NT2/D1 (cell line): ENCODE measurements at regions not wholly inside any gene's neighbourhood (a gene's known extent, or its start where the extent isn't known, plus 50 kb on each side); places are given as distances from the start of the nearest gene placed in this dataset.

Source experiments
- DNase-seq: peaks from one replicate; pipeline ENCODE4 v3.0.0-alpha.2; 2011; ENCODE audit warnings: low read depth, low spot score
- H3K27me3 ChIP-seq: 2 replicates; pipeline ENCODE4 v1.6.0; 2011; ENCODE audit warnings: mild to moderate bottlenecking; ENCODE audit not compliant: insufficient read length, insufficient read depth
- H3K36me3 ChIP-seq: 2 replicates; pipeline ENCODE4 v1.6.1; 2011; ENCODE audit warnings: mild to moderate bottlenecking, low read length, mixed read lengths; ENCODE audit not compliant: insufficient read depth, insufficient read length
- H3K4me1 ChIP-seq: 2 replicates; pipeline ENCODE4 v1.5.1; 2011; ENCODE audit not compliant: insufficient read depth, insufficient read length
- H3K4me3 ChIP-seq: 2 replicates; pipeline ENCODE4 v1.5.1; 2011; ENCODE audit warnings: low read depth; ENCODE audit not compliant: insufficient read length
- H3K9ac ChIP-seq: 2 replicates; pipeline ENCODE4 v1.6.0; 2011; ENCODE audit warnings: low read depth; ENCODE audit not compliant: insufficient read length
- H3K9me3 ChIP-seq: 2 replicates; pipeline ENCODE4 v1.5.1; 2011; ENCODE audit warnings: mild to moderate bottlenecking, low read length; ENCODE audit not compliant: insufficient read depth
- SUZ12 ChIP-seq: IDR thresholded peaks from 2 replicates; pipeline ENCODE4 v1.6.1; 2011; ENCODE audit not compliant: insufficient read length, insufficient read depth; ENCODE audit errors: extremely low read depth
- YY1 ChIP-seq: IDR thresholded peaks from 2 replicates; pipeline ENCODE4 v1.6.1; 2011; ENCODE audit not compliant: insufficient read length, insufficient read depth
- ZNF274 ChIP-seq: IDR thresholded peaks from 2 replicates; pipeline ENCODE4 v1.6.1; 2011; ENCODE audit warnings: mild to moderate bottlenecking, low read depth, low read length

DNA sequence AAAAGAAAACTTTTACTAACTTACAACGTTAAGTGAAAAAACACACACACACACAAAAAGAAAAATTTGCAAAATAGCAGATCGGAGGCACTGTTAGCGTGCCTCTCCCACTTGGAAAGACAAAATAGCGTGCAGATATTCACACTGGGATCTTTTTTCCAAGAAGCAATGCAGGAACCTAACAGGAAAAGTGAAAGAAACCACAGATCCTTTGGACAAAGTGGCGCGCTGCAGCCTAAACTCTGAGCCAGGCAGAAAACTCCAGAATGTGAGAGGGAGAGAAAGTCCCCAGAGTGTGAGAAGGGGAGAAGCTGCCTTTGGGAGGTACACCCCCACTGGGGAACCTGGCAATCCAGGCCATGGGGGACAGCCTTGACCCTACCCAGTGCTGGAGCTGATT, 70.7 kb upstream of the SERPINE2 start:
- H3K27me3 ChIP-seq: no peaks in the 10 kb centered on the region
- DNase-seq: no peak
- H3K36me3 ChIP-seq: no peaks in the 10 kb centered on the region
- no peak overlapping the region for H3K4me3 ChIP-seq
- peaks cover 3% of the 10 kb centered on the region for H3K4me1 ChIP-seq
- H3K9ac ChIP-seq: no peak overlapping the region
- TF ChIP-seq ZNF274 (no peak), SUZ12 (no peak), YY1 (no peak)
- peaks cover 6% of the 10 kb centered on the region; the same call in 1 of the 2 replicates for H3K9me3 ChIP-seq

DNA sequence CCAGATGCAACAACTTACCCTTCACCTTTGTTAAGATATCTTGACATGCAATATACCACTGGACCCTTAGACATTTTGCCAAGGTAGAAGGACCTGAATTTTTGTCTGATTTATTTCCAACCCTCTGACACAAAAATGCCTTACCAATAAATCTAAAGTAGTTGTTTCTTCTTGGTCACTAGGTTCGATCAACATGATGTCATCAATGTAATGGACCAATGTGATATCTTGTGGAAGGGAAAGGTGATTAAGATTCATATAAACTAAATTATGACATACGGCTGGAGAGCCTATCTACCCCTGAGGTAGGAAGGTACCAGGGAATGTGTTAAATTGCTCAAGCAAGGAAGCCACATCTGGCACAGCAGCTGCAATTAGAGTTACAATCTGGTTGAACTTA, 67.7 kb upstream of the SERPINE2 start:
- H3K4me3 ChIP-seq: no peak overlapping the region
- peaks cover 3% of the 10 kb centered on the region for H3K4me1 ChIP-seq
- no peak for DNase-seq
- H3K36me3 ChIP-seq: no peaks in the 10 kb centered on the region
- H3K9ac ChIP-seq: no peak overlapping the region
- no peaks in the 10 kb centered on the region for H3K27me3 ChIP-seq
- H3K9me3 ChIP-seq: no peaks in the 10 kb centered on the region
- TF ChIP-seq SUZ12 (no peak), YY1 (no peak), ZNF274 (no peak)

DNA sequence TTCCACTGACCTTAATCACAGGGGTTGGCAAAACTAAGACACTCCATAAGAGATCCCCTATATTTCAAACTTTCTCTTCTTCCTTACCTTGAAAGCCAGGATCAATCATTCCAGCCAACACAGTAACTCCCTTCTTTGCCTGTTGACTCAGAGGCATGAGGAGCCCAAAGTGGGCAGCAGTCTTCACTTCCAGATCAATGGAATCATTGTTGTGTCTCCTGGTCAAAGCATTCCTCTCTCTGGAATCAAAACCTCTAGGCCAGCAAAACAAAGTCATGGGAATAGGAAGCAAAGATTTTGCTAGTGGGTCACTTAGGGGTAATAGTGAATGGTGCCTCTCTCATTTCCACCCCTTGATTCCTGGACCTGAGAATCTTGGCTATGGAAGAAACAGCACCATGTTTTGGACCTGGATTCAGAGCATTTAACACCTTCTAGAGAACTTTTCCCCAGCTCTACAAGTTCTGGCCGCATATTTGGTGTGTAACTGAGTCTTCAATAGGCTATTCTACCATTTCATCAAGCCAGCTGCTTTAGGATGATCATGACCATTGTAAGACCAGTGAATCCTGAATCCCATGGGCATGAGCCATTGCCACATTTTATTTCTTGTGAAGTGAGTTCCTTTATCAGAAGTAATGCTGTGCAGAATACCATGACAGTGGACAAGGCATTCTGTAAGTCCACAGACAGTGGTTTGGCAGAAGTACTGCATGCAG, 65.7 kb upstream of the SERPINE2 start:
- no peaks in the 10 kb centered on the region for H3K9me3 ChIP-seq
- H3K27me3 ChIP-seq: no peaks in the 10 kb centered on the region
- H3K4me3 ChIP-seq: no peak overlapping the region
- H3K4me1 ChIP-seq: no peaks in the 10 kb centered on the region
- no peak for DNase-seq
- TF ChIP-seq ZNF274: no peak
- no peaks in the 10 kb centered on the region for H3K36me3 ChIP-seq
- H3K9ac ChIP-seq: no peak overlapping the region

DNA sequence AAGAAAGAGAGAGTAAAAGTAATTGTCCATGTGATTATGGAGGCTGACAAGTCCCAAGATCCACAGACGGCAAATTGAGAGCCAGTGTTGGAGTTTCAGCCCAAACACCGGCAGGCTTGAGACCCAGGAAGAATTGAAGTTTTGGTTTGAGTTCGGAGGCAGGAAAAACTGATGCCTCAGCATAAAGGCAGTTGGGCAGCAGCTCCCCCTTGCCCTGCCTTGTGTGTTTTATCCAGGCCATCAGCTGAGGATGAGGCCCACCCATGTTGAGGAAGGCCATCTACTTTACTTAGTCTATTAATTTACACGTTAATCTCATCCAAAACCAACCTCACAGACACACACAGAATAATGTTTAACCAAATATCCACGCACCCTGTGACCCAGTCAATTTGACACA, 64.6 kb upstream of the SERPINE2 start:
- Histone ChIP-seq H3K9ac (no peak overlapping the region), H3K4me1 (no peaks in the 10 kb centered on the region), H3K36me3 (no peaks in the 10 kb centered on the region), H3K4me3 (no peak overlapping the region), H3K27me3 (no peaks in the 10 kb centered on the region), H3K9me3 (no peaks in the 10 kb centered on the region)
- DNase-seq: no peak
- TF ChIP-seq SUZ12 (no peak), YY1 (no peak), ZNF274 (no peak)

DNA sequence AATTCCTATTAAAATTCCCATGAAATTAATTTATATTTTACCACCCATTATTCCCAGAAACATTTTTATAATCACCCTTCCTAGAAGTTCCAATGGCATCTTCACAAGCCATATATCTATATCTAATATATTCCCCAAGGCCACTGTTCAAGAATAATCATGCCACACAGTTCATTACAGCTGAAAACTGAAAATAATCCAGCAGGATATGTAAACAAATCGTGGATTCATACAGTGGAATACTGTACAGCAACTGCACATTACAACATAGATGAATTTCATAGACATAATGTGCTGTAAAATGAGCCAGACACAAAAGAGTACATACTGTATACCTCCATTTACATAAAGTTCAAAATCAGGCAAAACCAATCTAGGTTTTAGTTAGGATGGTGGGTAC, 63.9 kb upstream of the SERPINE2 start:
- no peak for DNase-seq

DNA sequence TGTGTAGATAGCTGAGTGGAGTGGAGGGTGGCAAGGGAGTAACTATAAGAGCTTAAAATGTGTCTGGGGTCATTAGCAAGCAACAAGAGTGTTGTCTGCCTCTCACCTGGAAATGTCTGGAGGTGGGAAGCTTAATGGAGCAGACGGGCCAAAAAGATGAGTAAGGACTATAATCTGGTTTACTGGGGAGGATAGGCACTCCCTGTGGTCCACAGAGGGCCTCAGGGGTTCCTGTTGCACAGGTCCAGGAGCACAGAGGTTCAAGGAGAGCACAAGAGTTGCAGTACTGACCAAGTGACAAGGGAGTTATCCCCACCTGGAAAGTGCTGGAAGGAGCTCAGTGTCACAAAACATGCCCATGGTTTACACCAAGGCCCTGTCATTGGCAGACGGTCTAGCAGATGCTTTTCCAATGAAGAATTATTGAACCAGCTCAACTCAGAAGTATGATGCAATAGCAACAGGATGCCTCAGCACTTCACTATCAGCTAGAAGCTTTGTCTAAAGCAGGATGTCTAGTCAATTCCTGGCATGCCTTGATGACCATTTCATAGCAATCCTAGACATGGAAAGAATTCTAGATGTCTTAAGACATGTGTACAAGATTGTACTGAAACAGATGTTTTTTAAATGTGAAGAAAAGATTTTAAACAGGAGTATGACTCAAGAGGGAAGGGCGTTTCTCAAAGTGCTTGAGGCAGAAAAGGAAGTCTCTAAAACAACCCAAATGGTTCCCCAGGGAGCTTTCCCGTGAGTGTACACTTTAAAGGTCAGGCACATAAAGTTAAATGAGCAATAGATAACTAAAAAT, 62.9 kb upstream of the SERPINE2 start:
- no peak for DNase-seq
- no peak overlapping the region for H3K9ac ChIP-seq
- H3K36me3 ChIP-seq: no peaks in the 10 kb centered on the region
- no peaks in the 10 kb centered on the region for H3K4me1 ChIP-seq
- TF ChIP-seq SUZ12 (no peak), ZNF274 (no peak), YY1 (no peak)
- no peaks in the 10 kb centered on the region for H3K27me3 ChIP-seq
- no peaks in the 10 kb centered on the region for H3K9me3 ChIP-seq
- H3K4me3 ChIP-seq: no peak overlapping the region

More for the DNA sequence above, 63.9 kb upstream of the SERPINE2 start:
- TF ChIP-seq YY1 (no peak), ZNF274 (no peak), SUZ12 (no peak)
- no peak overlapping the region for H3K9ac ChIP-seq
- H3K36me3 ChIP-seq: no peaks in the 10 kb centered on the region
- no peak overlapping the region for H3K4me3 ChIP-seq
- no peaks in the 10 kb centered on the region for H3K4me1 ChIP-seq
- H3K27me3 ChIP-seq: no peaks in the 10 kb centered on the region
- H3K9me3 ChIP-seq: no peaks in the 10 kb centered on the region

DNA sequence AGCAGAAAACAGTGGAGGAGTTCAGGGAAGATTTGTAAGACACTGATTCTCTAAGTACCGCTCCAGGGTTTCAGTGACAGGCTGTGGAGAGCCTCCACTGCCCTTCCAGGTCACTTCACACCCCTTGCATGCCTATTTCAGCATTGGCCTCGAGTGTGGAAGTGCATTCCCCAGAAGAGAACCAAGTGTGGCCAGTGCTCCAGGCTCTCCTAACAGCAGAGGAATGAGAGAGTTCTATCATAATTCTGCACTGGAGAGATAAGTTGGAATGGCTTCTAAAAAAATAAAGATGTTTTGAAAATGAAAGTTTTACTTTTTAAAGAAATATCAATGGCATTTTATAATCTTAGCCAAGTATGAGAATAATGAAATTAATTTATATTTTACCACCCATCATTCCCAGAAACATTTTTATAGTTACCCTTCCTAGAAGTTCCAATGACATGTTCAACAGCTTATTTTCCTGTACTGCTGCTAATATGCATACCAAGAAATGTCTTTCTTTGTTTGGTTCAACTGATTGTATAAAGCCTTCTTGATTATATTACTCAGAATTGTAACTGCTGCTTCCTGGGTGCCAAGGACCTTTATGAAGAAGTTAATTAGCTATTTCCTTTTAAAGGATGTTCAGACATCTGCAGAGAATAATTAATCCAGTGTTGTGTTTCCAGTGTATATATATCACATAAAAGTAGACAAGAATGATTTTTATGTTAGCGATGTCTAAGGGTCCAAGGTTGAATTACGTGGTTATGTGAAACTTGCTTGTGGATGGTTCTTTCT, 61.0 kb upstream of the SERPINE2 start:
- H3K9me3 ChIP-seq: no peaks in the 10 kb centered on the region

More for the DNA sequence above, 61.0 kb upstream of the SERPINE2 start:
- Histone ChIP-seq H3K36me3 (no peaks in the 10 kb centered on the region), H3K9ac (no peak overlapping the region), H3K4me1 (no peaks in the 10 kb centered on the region), H3K4me3 (no peak overlapping the region), H3K27me3 (no peaks in the 10 kb centered on the region)
- TF ChIP-seq YY1 (no peak), SUZ12 (no peak), ZNF274 (no peak)
- no peak for DNase-seq
